OCI-LY1 (cell line): ENCODE measurements at regions not wholly inside any gene's neighbourhood (a gene's known extent, or its start where the extent isn't known, plus 50 kb on each side); places are given as distances from the start of the nearest gene placed in this dataset.

Source experiments
- H2AFZ ChIP-seq: fragments of 200-600 bp; sonication (generic), shearing (Covaris generic); 2 replicates; pipeline ENCODE4 v1.6.0; 2014; ENCODE audit warnings: antibody characterized with exemption, mild to moderate bottlenecking, low read length
- H3F3A ChIP-seq: fragments of 200-600 bp; sonication (generic), shearing (Covaris generic); 2 replicates; pipeline ENCODE4 v1.6.0; 2014; ENCODE audit warnings: mild to moderate bottlenecking, antibody characterized with exemption, low read length, moderate library complexity; ENCODE audit not compliant: insufficient read depth
- H3K27ac ChIP-seq: fragments of 200-600 bp; sonication (generic); 2 replicates; pipeline ENCODE4 v1.5.1; 2014; ENCODE audit warnings: low read length, mixed run types, mild to moderate bottlenecking, low read depth; ENCODE audit not compliant: poor library complexity, severe bottlenecking
- H3K27me3 ChIP-seq: fragments of 200-600 bp; sonication (generic); 2 replicates; pipeline ENCODE4 v1.6.0; 2014; ENCODE audit warnings: antibody characterized with exemption, mild to moderate bottlenecking, low read length, moderate library complexity; ENCODE audit not compliant: insufficient read depth
- H3K36me3 ChIP-seq: fragments of 200-600 bp; sonication (generic); 2 replicates; pipeline ENCODE4 v1.6.1; 2014; ENCODE audit warnings: mild to moderate bottlenecking, antibody characterized with exemption, low read length, moderate library complexity, mixed read lengths; ENCODE audit not compliant: insufficient read depth
- H3K4me1 ChIP-seq: fragments of 200-600 bp; sonication (generic); 2 replicates; pipeline ENCODE4 v1.5.1; 2014; ENCODE audit warnings: mild to moderate bottlenecking, low read length, moderate library complexity; ENCODE audit not compliant: insufficient read depth, severe bottlenecking
- H3K4me2 ChIP-seq: fragments of 200-600 bp; sonication (generic), shearing (Covaris generic); 2 replicates; pipeline ENCODE4 v1.6.1; 2014; ENCODE audit warnings: low read length
- H3K4me3 ChIP-seq: fragments of 200-600 bp; sonication (generic); 2 replicates; pipeline ENCODE4 v1.5.1; 2014; ENCODE audit warnings: low read length, low read depth, mild to moderate bottlenecking, mixed read lengths; ENCODE audit not compliant: poor library complexity, severe bottlenecking
- H3K79me2 ChIP-seq: fragments of 200-600 bp; shearing (Covaris generic); 2 replicates; pipeline ENCODE4 v1.6.1; 2016; ENCODE audit warnings: mixed run types, low read length, mixed read lengths; ENCODE audit not compliant: insufficient read depth
- H3K9ac ChIP-seq: fragments of 200-600 bp; sonication (generic), shearing (Covaris generic); 2 replicates; pipeline ENCODE4 v1.6.1; 2014; ENCODE audit warnings: mild to moderate bottlenecking, low read length, mixed read lengths
- H3K9me2 ChIP-seq: fragments of 200-600 bp; sonication (generic), shearing (Covaris generic); 2 replicates; pipeline ENCODE4 v1.6.1; 2014; ENCODE audit warnings: low read depth, mild to moderate bottlenecking, low read length, mixed read lengths
- H3K9me3 ChIP-seq: fragments of 200-600 bp; shearing (Covaris generic); 2 replicates; pipeline ENCODE4 v1.6.1; 2014; ENCODE audit warnings: low read length, mixed read lengths
- H4K20me1 ChIP-seq: fragments of 200-600 bp; sonication (generic), shearing (Covaris generic); 2 replicates; pipeline ENCODE4 v1.6.0; 2016; ENCODE audit warnings: mild to moderate bottlenecking, low read length; ENCODE audit not compliant: insufficient read depth
- EZH2 ChIP-seq: fragments of 200-600 bp; sonication (generic), shearing (Covaris generic); IDR thresholded peaks from 2 replicates; pipeline ENCODE4 v1.8.0; 2017; ENCODE audit warnings: borderline replicate concordance, mixed run types, mild to moderate bottlenecking, antibody characterized with exemption, low read length, moderate library complexity, mixed read lengths
- TF ChIP-seq, protein P1 (sequence below): fragments of 200-600 bp; sonication (generic), shearing (Covaris generic); IDR thresholded peaks from 2 replicates; pipeline ENCODE4 v1.5.1; 2017; ENCODE audit warnings: mild to moderate bottlenecking, antibody characterized with exemption, low read length, moderate library complexity, mixed read lengths

DNA sequence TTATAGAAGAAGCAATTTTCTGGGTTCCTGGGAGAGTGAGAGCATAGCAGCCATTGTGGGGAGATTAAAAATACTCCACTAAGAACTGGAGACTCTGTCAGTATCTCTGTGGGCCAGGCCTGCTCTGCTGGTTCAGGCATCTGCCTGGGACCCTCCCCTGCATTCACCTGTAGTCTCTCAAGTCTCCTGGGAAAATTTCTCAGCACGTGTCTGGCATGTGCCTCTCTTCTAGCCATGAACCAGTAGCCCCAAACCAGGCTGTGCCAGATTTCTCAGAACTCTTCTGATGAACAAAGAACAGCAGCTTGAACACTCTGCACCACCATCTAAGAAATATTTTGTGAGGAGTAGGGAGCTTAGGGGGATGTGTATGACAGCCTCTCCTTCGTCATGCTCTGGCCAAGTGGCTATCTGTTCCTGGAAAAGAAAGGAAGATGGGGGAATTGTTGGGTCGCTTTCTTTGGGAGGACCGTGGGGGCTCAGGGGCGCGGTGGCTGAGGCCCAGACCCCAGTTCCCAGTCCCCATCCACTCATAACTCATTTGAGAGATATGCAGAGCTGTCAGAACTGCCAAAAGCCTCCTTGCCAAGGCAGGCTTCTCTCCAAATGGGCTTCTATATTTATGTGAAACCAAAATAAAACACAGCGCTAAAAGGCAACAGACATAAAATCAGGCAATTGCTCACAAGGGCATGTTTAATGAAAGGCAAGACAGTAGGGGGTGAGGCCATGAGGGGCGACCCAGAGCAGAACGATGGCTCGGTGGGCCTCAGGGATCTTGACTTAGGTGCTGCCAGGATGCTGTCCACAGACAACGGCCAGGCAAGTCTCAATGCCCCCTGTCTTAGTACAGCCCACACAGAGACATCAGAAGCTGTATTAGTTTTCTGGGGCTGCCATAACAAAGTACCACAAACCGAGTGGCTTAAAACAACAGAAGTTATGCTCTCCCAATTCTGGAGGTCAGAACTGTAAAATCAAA is 114.7 kb upstream of the TNP1 start:
- H3K9me2 ChIP-seq: no peaks in the 10 kb centered on the region
- H3K4me1 ChIP-seq: no peaks in the 10 kb centered on the region
- H3K9me3 ChIP-seq: no peaks in the 10 kb centered on the region
- H3K4me3 ChIP-seq: no peak overlapping the region
- H3K27ac ChIP-seq: no peak overlapping the region
- H3K36me3 ChIP-seq: no peaks in the 10 kb centered on the region
- H3K79me2 ChIP-seq: no peaks in the 10 kb centered on the region
- no peak overlapping the region for H2AFZ ChIP-seq
- no peak overlapping the region for H3K4me2 ChIP-seq
- no peaks in the 10 kb centered on the region for H3F3A ChIP-seq
- TF ChIP-seq, protein P1, sequence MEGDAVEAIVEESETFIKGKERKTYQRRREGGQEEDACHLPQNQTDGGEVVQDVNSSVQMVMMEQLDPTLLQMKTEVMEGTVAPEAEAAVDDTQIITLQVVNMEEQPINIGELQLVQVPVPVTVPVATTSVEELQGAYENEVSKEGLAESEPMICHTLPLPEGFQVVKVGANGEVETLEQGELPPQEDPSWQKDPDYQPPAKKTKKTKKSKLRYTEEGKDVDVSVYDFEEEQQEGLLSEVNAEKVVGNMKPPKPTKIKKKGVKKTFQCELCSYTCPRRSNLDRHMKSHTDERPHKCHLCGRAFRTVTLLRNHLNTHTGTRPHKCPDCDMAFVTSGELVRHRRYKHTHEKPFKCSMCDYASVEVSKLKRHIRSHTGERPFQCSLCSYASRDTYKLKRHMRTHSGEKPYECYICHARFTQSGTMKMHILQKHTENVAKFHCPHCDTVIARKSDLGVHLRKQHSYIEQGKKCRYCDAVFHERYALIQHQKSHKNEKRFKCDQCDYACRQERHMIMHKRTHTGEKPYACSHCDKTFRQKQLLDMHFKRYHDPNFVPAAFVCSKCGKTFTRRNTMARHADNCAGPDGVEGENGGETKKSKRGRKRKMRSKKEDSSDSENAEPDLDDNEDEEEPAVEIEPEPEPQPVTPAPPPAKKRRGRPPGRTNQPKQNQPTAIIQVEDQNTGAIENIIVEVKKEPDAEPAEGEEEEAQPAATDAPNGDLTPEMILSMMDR: no peak
- TF ChIP-seq EZH2: no peak
- H3K9ac ChIP-seq: no peak overlapping the region
- H4K20me1 ChIP-seq: no peaks in the 10 kb centered on the region
- no peaks in the 10 kb centered on the region for H3K27me3 ChIP-seq

DNA sequence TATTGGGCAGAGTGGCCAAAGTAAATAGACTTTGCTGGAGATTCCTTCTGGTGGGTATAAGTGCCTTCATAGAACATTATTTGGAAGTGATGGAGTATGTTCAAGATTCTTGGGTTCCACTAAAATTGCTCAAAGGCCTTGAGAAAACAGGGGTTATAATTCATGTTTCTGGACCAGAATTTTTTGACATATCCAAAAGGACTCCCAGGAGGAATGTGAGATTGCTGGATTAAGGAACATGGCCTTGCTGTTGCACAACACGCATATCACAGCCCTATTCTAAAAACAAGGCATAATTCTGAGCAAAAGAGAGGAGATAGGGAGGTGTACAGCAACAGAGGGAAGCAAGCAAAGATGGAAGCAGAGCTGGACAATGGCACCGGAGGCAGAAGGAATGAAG is 111.7 kb upstream of the TNP1 start:
- H3K36me3 ChIP-seq: no peaks in the 10 kb centered on the region
- no peak overlapping the region for H2AFZ ChIP-seq
- H3K4me1 ChIP-seq: no peaks in the 10 kb centered on the region
- no peak overlapping the region for H3K4me3 ChIP-seq
- no peaks in the 10 kb centered on the region for H3K9me2 ChIP-seq
- H3K4me2 ChIP-seq: no peak overlapping the region
- no peaks in the 10 kb centered on the region for H3K9me3 ChIP-seq
- H3K9ac ChIP-seq: no peak overlapping the region
- no peaks in the 10 kb centered on the region for H4K20me1 ChIP-seq
- no peak for TF ChIP-seq EZH2
- TF ChIP-seq, protein P1: no peak
- H3K79me2 ChIP-seq: no peaks in the 10 kb centered on the region
- H3K27me3 ChIP-seq: no peaks in the 10 kb centered on the region
- no peak overlapping the region for H3K27ac ChIP-seq
- H3F3A ChIP-seq: no peaks in the 10 kb centered on the region

DNA sequence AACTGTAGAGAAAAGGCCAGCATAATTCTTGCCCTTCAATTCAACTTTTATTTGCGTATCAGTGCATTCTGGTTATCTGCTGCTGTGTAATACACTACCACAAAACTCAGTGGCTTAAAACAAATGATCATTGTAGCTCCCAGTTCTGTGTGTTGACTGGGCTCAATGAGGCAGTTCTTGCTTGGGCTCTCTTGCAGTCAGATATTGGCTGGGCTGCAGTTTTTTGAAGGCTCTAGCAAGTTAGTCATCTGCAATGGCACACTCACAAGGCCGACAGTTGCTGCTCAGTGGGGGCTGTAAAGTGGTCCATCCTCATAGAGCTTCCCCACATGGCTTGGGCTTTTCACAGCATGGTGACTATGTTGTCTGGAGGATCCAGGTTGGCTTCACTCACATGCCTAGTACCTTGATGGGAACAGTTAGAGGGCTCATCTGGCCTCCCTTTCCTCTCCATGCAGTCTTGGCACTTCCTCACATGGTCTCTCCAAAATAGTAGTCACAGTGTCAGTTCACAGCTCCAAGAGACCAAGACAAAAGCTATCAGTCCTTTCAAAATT is 110.6 kb upstream of the TNP1 start:
- Histone ChIP-seq H3K36me3 (no peaks in the 10 kb centered on the region), H3K9ac (no peak overlapping the region), H3K4me3 (no peak overlapping the region), H4K20me1 (no peaks in the 10 kb centered on the region), H3K27ac (no peak overlapping the region), H3K9me3 (no peaks in the 10 kb centered on the region), H3K4me2 (no peak overlapping the region), H3K9me2 (no peaks in the 10 kb centered on the region), H3F3A (no peaks in the 10 kb centered on the region), H3K4me1 (no peaks in the 10 kb centered on the region), H2AFZ (no peak overlapping the region), H3K79me2 (no peaks in the 10 kb centered on the region), H3K27me3 (no peaks in the 10 kb centered on the region)
- TF ChIP-seq EZH2: no peak
- TF ChIP-seq, protein P1: no peak
